ENCODE measurements at regions not wholly inside any gene's neighbourhood (a gene's known extent, or its start where the extent isn't known, plus 50 kb on each side); places are given as distances from the start of the nearest gene placed in this dataset.

GRCh38 chr2:191604154-191604553, 73.8 kb upstream of the NABP1 start:
- TF ChIP-seq POLR2AphosphoS5 (IDR thresholded peaks at IDR 0.05) (no peak), CTCF (IDR thresholded peaks at IDR 0.05) (no peak)
